ENCODE measurements at regions not wholly inside any gene's neighbourhood (a gene's known extent, or its start where the extent isn't known, plus 50 kb on each side); places are given as distances from the start of the nearest gene placed in this dataset.

- DNase-seq (ENCODE audit: extremely low read depth, low read depth): no peak
- TF ChIP-seq, protein P1, sequence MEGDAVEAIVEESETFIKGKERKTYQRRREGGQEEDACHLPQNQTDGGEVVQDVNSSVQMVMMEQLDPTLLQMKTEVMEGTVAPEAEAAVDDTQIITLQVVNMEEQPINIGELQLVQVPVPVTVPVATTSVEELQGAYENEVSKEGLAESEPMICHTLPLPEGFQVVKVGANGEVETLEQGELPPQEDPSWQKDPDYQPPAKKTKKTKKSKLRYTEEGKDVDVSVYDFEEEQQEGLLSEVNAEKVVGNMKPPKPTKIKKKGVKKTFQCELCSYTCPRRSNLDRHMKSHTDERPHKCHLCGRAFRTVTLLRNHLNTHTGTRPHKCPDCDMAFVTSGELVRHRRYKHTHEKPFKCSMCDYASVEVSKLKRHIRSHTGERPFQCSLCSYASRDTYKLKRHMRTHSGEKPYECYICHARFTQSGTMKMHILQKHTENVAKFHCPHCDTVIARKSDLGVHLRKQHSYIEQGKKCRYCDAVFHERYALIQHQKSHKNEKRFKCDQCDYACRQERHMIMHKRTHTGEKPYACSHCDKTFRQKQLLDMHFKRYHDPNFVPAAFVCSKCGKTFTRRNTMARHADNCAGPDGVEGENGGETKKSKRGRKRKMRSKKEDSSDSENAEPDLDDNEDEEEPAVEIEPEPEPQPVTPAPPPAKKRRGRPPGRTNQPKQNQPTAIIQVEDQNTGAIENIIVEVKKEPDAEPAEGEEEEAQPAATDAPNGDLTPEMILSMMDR (IDR thresholded peaks at IDR 0.05; ENCODE audit: low read depth, low read length): no peak
Measured at GRCh38 chr2:59250307-59250677, 1009.2 kb upstream of the FANCL start.

- DNase-seq (ENCODE audit: extremely low read depth, low read depth): no peak
- TF ChIP-seq, protein P1 (IDR thresholded peaks at IDR 0.05; ENCODE audit: low read depth, low read length): no peak
Measured at GRCh38 chr2:59249441-59250306, 1008.5 kb upstream of the FANCL start.

- no peak for DNase-seq (ENCODE audit: extremely low read depth, low read depth)
- TF ChIP-seq, protein P1 (IDR thresholded peaks at IDR 0.05; ENCODE audit: low read depth, low read length): no peak
Measured at GRCh38 chr2:59239146-59239545, 998.0 kb upstream of the FANCL start.

GRCh38 chr2:59237311-59237710, 996.2 kb upstream of the FANCL start:
- TF ChIP-seq, protein P1 (IDR thresholded peaks at IDR 0.05; ENCODE audit: low read depth, low read length): no peak
- no peak for DNase-seq (ENCODE audit: extremely low read depth, low read depth)

DNA sequence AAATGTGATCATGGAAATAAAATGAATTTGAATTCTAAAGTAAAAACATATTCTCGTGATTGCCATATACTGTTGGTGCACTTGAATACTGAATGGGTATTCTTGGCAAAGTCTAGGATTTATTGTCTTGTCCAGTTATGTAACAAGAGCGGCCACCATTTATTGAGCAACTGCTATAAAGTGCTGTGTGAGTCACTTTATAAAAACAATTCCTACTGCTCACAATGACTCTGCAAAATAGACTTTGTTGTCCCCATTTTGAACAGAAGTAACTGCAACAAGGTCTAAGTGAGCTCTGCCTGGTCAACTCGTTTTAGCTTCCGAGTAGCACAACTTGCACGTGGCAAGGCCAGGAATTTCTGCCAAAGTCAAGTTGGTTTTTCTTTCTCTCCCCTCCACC, 995.6 kb upstream of the FANCL start:
- TF ChIP-seq, protein P1 (IDR thresholded peaks at IDR 0.05; ENCODE audit: low read depth, low read length): no peak
- no peak for DNase-seq (ENCODE audit: extremely low read depth, low read depth)

- no peak for DNase-seq (ENCODE audit: extremely low read depth, low read depth)
- TF ChIP-seq, protein P1 (IDR thresholded peaks at IDR 0.05; ENCODE audit: low read depth, low read length): no peak
Measured at GRCh38 chr2:59233920-59234319, 992.8 kb upstream of the FANCL start.

DNA sequence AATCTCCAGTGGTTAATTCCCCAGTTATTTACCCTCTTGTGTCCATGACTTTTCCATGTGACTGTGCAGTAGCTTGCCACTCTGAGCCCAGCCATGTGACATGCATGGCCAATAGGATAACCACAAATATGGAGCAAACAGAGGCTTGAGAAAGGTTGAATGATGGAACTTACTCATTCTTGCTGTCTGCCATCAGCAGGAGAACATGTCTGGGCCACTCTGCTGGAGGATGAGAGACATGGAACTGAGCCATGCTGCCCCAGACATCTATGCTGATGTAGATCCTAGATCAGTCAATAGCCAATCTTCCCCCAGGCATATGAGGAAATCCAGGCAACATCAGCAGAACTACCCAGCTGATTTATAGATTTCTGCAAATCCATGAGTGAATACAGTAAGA, 992.3 kb upstream of the FANCL start:
- DNase-seq (ENCODE audit: extremely low read depth, low read depth): no peak
- TF ChIP-seq, protein P1 (IDR thresholded peaks at IDR 0.05; ENCODE audit: low read depth, low read length): no peak
